CMK (cell line): ENCODE measurements at regions not wholly inside any gene's neighbourhood (a gene's known extent, or its start where the extent isn't known, plus 50 kb on each side); places are given as distances from the start of the nearest gene placed in this dataset.

Experiments used
- DNase-seq: peaks from one replicate; pipeline ENCODE4 v3.0.0-alpha.2; 2010; ENCODE audit warnings: low read depth

DNA sequence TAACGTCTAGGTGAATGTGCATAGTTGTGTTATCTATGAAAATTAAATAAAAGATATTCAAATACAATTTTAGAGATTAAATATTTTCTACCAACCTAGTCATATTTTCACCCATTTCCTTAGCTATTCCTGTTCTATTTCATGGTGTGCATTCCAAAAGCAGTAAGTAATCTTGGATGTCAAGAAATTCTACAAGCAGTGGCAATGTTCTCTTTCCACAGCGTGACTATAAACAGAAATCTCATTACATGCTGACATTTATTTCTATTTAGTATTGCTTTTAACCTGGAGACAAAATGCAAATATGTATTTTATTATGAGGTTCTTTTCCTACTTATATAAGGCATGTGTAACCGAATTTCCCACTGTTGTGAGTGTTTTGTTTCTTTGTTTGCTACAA is 510.0 kb downstream of the ACTL7B start:
- no peak for DNase-seq

DNA sequence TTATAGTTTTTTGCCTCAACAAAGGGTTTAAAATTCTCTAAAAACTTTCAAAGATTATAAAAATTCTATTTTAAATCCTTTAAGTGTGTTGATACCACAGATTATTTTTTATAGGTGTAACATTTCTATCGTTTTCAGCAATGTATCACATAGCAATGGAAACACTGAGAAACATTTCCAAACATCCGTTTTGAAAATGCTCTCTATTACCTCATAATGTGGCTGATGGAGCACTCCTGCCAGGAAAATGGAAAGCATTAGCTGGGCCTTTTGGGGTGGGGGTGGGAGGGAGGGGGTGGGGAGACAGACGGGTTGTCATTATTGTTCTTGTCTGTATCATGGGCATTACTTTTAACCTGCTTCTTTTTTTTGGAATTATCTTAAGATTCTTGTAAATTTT is 516.5 kb downstream of the ACTL7B start:
- no peak for DNase-seq

DNA sequence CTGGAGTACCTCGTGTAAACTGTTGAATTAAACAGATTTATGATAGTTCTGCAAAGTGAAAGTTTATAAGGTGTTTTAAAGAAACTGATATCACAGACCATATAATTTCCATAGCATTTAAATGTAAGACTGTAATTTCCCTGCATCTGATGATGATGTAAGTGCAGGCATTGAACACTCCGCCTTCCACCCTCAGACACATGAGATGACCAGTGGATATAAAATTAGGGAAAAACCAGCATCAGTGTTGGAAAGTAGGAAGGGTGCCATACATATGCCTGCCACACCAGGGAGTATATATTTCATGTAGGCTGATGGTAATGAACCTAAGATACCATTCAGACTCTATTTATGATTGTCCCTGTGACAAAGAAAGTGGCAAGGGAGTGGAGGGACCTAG is 519.2 kb downstream of the ACTL7B start:
- no peak for DNase-seq

DNA sequence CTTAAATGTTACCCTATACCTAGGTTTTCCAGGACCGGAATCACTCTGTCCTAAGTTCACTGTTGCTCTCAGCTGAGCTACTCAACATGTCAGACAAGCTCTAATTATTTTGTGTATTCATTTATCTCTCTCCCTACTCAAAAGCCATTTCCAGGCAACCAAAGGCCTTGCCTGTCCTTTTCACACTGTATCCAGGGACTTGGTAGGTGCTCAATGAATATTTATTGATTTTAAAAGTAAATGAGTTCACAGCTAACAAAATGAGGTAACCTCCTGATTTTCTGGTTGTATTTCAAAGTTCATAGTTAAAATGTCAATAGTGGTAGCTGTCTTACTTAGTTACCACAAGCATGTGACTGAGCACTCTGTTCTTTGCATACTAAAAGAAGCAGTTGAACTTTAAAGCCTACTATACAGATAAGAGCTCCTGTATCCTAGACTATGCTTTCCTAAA is 522.2 kb downstream of the ACTL7B start:
- no peak for DNase-seq

DNA sequence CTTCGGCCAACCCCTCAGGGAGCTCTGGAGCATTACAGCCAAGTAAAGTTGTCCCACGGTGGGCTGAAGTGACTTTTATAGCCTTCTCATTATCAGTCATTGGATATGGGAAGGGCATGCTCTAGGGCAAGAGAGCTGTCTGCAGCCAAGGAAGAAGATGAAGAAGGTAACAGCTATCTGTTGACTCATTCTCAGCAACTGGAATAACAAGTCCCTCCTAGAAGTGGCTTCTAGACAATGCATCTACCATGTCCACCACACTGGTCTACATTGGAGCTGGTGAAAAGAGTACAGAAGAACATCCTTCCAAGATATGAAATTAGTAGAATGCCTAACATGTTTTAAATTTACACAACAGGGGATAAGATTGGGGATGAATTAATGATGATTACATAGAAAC is 524.2 kb downstream of the ACTL7B start:
- no peak for DNase-seq

DNA sequence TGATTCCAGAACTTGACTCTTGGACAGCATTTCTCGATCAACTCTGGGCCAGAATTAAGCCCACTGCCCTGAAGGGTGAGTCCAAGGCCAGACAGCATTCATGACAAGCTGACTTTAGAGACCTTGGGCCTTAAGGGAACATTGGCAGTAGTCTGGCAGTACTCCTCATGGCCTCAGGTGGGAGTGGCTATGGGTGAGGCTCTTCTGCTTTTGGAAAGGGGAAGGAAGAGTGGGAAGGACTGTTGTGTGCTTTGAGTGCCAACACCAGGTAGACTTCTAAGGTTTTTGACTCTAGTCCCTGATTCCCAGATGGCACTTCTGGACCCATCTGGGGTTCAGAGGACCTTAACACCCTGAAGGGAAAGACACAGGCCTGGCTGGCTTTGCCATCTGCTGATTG is 530.4 kb downstream of the ACTL7B start:
- no peak for DNase-seq

DNA sequence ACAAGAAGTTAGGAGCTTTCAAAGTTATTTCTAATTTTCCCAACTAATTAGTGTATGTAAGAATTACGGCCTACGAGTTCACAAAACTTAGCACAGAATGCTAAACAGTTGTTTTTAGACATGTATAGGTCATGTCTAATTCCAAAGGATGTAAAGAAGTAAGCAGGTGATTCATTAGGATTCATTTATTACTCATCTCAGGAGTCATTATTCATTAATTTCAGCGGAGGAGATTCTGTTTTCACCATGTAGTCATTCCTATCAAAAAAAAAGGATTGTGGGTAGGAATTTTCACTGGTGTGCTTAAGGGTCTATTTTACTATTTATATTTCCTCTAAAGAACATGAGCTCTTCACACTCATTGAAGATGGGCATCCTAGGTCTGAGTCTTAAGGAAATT is 532.2 kb downstream of the ACTL7B start:
- DNase-seq: no peak

DNA sequence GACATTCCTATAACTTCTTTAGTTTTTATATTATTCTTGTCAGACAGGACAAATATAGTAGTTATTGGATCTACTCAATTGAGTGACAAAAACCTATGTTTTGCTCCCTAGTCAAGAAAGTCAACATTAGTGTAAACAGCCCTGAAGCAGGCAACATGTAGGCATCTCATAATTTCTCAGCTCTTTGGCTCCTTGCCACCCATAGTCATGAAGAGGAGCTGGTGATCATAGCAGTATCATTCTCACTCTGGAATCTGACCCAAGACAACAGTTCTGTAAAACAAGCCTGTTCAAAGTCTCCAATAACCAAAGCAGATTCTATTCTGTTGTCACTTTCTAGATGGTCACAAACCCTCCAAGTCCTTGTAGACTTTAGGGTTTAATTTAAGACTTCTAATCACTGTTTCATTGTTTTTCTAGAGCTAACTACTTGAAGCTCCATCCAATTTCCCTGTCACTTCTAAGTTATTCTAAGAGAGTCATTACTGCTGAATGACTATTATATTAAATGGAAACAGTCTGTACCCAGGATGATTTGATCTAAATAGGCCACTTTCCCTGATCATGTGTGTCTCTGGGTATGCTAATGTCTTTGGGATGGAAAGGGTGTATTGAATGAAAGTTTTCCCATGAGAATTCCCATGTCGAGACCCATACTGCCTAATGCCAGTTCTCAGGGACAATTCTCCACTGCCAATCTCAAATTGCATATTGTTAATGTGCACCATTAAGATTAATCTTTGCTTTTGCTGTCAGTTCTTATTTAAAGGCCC is 533.3 kb downstream of the ACTL7B start:
- DNase-seq: no peak

DNA sequence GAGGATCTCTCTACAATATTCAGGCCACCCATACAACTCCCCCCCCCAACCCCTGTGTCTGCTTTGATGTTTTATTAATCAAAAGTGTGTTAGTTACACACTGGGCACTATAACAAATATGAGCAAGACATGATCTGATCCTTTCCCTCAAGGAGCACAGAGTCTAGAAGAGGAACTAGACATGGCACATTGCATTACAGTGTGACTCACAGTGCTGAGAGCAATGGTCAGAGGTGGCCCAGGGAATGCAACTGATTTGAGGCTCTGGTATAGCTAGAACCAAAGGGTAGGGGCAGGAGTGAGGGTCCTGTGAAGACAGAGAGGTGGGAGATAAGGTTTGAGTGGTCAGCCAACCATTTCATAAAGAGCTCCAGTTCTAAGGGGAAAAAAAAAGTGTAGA is 539.2 kb downstream of the ACTL7B start:
- no peak for DNase-seq

DNA sequence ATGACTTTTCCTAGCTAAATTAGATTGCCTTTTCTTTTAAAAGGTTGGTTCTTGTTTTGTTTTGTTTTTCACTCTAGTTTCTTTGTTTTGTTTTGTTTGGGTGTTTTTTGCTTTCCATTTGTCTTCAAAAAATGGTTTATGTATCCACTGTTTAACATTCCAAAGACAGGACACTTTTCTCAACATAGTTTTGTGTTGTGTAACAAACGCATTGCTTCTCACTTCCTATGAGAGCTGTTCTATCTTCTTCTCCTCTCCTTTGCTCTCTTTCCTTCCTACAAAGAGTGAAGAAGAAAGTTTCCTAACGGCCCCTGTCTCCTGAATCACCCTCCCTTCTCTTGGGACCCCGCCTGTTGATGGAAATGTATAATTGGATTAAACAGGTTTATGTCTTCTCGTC is 539.7 kb downstream of the ACTL7B start:
- no peak for DNase-seq

DNA sequence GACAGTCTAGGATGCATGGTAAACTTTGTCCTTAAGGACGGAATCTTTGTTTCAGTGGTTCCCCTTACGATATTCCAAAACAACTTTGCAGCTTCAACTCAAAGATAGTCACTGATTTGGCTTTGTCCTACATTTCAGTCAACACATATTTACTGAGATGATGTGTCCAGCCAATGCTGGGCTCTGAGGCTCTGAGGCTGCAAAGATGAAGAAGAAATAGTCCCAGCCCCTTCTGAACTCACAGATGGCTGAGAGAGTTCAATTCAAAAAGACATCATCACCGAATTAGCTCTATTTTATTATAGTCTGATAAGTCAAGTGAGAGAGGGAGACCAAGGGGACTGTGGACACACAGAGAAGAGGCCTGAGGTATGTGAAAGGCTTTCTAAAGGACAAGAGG is 544.0 kb downstream of the ACTL7B start:
- no peak for DNase-seq

DNA sequence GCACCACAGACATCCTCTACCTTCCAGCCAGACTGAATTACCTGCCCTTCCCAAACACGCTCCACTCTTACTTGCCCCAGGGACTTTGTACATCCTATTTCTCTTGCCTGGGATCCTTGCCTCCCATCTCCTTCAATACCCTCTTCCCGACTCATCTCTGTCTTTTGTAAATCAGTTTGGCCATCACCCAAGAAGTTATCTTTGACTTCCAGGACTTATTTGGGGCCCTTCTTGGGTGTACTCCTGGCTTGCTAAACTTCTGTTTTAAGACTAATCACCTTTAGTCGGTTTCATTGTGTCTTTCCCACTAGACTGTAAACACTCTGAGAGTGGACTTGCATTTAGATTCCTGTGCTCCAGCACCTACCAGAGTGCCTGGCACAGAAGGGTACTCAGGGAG is 545.6 kb downstream of the ACTL7B start:
- DNase-seq: no peak

DNA sequence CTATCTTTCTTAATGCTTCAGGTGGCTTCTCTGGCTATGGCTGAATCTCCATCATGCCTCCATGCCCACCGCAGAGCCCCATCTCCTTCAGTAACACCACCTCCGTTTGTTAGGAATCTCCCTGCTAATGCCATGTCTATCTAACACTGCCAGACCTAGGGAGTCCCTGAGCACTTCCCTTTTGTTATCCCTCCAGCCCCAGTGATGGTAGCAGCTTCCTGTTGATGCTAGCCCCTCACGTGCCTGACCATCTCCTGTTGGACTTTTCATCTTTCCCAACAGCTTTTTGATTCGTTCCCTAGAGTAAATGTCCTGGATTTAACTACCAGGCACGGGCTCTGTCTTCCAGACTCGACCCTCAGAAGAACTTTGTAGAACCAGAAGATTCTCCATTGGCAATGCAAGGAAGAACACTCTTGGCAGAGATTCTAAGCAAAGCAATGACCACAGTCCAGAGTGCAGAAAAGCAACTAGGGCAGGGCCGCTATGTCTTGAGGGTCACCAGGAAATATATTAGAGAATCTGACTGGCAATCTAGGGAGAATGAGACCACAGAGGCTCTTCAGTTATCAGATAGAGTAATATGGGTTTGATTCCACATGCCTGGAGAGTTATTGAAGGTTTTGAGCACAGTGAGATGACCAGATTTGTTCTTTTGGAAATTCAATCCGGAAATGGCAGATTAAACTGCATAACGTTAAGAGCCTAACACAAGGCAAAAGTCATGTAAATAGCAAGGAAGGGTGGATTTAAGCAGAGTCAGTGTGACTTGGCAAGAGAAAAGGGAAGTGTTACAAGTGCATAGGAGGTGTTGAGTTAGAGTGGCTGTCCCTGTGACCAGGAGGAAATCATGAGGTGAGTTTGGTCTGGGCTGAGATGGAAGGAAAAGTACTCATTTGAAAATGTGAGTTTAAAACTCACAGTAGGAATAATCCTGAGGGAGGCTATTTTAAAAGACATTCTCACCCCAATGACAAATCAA is 555.2 kb downstream of the ACTL7B start:
- DNase-seq: no peak

DNA sequence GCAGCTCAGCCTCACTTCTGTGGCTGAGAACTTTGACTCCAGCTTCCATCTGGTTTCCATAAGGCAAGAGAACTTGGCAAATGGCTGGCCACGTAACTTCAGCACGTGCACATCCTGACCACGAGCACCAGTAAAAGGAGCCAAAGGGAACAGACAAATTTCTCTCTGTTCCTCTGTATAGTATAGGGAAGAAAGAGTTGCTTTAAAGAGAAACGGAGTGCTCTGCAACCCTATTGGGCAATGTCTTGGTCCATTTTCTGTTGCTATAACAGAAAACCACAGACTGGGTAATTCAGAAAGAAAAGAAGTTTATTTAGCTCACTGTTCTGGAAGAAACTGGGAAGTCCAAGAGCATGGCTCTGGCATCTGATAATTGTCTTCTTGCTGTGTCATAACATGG is 558.7 kb downstream of the ACTL7B start:
- DNase-seq: no peak

DNA sequence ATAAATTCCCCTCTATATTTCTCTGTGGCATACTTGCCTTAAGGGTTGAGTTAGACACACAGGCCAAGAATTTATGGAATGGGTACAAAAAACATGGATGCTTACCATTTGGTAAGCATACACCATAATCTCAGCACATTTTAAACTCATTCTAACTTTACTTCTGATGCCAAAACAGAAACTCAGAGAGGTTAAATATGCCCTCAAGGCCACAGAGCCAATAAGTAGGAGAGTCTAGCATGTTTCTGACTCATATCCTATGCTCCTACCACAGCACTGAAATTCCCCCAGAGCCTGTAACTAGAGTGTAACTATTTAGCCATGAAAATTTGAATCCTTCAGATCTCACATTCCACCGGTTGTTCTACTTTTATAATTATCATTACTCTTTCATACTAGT is 559.7 kb downstream of the ACTL7B start:
- DNase-seq: no peak

DNA sequence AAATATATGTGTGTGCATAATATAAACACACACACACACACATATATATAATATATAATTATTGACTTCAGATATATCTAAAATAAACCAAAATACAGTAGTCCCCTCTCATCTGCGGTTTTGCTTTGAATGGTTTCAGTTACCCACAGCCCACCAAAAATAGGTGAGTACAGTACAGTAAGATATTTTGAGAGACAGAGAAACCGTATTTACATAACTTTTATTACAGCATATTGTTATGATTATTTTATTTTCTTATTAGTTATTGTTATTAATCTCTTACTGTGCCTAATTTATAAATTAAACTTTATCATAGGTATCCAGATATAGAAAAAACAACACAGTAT is 564.2 kb downstream of the ACTL7B start:
- DNase-seq: no peak

DNA sequence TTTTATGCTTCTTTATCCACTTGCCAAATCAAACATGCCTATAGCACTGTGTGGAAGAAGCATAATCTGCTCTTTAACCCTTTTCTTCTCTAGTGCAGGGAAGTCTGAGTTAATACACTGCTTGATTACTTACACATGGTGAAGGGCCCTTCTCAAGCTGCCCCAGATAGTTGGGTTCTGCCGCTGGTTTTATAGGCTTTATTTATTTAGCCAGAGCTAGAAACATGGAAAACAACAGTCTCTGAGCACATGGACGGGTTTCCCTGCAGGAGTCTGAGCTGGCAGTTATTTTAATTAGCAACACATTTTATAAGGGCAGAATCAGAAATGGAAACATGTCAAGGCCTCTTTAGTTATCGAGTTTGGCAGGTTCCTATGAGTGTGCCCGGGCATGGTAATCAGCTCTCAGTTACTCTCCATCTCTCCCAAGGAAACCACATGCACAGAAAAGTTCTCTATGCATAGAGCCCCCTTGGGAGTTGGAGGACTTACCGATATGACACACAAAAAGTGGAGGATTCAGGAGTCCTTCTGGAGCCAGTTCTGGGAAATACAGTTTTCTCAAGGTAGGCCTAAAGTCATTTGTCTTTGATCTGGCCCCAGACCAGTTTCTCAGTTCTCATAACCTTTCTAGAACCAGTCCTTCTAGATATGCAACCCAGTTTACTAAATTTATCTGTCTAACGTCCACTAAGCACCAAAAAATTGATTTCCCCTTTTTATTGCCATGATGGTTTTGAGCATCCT is 564.8 kb downstream of the ACTL7B start:
- DNase-seq: no peak

DNA sequence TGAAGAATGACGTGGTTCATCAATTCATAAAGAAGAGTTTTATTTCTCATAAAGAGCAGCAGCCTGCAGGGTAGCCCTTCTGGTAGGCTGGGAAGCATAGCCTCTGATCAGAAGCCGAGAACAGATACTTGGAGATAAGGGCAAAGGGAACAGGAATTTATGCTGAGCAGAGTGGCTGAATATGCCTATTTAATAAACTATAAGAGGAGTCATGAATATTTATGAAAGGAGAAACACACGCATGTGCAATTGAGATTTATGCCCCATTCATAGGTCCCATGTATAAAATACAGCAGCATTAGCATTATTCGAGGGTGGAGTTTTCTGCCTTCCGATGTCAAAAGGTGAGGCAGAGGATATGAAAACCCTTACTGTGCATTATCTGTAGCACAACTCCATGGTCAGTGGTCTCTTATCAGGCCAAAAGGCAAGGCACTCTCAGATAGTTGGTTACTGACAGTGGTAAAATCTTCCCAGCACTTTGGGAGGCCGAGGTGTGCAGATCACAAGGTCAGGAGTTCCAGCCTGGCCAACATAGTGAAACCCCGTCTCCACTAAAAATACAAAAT is 569.1 kb downstream of the ACTL7B start:
- no peak for DNase-seq

DNA sequence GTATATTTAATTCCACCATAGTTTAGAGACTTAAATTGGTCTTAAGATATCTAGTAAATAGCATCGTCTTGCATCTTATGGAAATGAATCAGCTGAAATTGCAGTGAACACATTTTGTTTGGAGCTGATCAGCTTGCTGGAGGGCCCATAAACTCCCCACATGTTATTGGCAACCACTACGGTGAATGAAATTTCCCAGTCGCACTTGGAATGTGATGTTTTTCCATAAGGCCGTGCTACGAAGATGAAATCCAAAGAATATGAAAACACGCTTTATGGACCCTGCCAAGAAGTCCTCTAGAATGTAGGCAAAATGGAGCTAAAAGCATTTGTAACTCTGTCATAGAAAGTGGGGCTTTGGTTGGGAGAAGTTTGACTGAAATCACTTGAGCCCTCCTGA is 572.1 kb downstream of the ACTL7B start:
- DNase-seq: no peak

DNA sequence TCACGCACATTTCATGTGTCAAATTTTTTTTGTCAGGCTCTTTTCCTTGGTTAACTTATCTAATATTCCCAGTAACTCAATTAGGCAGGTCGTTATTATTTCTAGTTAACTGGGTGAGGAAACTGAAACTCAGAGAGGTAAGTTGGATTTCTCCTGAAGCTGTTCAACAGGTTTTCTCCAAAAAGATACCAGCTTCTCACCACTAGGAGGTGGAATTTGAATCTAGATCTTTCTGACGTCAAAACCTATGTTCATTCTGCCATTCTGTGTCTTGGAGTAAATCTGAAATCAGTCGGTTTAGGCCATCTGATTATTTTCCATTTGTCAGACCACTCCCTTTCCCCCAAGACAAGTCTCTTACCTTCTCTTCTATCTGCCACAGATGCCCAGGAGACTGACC is 572.9 kb downstream of the ACTL7B start:
- DNase-seq: no peak

DNA sequence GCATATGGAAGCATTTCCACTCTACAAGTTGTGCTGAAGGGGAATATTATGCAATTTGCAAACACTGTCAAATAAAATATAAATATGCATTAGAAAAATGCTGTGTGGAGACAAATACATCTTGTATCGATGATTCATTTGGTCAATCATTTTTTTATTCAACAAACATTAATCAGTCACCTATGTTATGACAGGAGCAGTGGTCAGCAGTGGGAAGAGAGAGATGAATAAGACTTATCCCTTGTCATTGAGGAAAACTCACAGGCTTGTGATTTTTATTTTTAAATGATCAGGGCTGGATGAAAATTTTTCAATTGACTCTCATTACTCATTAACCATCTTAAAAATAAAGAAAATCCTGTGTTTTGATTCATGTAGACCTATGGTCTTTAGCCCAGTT is 574.1 kb downstream of the ACTL7B start:
- DNase-seq: no peak

DNA sequence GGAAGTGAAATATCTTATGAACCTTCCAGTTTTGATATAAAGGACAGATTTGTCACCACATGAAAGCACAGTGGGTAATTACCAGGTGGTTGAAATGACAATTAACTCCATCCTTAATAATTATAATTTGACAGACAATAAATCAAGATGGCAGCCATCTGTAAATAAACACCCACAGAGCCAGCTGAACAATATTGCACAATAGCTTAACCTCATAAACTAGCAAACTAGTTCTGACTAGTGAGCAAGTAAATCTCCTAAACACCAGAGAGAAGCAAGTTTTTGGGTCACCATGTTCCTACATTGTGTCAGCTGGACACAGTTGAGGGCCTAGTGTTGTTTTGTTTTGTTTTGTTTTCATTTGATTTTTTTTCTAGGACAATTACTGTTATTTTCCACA is 577.4 kb downstream of the ACTL7B start:
- DNase-seq: no peak
